ENCODE measurements at regions not wholly inside any gene's neighbourhood (a gene's known extent, or its start where the extent isn't known, plus 50 kb on each side); places are given as distances from the start of the nearest gene placed in this dataset.

DNA sequence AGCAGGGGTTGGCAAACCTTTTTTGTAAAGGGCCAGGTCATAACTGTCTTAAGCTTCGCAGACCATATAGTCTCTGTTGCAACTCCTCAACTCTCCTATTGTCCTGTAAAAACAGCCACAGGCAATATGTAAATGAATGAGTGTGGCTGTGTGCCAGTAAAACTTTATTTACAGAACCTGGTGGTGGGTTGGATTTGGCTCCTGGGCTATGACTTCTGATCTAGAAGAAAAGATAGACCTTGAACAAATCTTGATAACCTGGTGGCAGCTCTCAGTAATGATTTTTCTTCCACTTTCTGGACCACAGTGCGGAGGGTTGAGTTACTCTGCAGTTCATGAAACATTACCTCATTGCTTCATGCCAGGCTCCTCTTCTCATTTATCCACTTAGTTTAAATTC lies 139.3 kb downstream of the MYCN start:
- TF ChIP-seq POLR2A (IDR thresholded peaks at IDR 0.05) = no peak
- no peak for TF ChIP-seq CTCF (IDR thresholded peaks at IDR 0.05)
